Heart left ventricle (tissue), 13 donors: ENCODE measurements at regions not wholly inside any gene's neighbourhood (a gene's known extent, or its start where the extent isn't known, plus 50 kb on each side); places are given as distances from the start of the nearest gene placed in this dataset.

ENCODE experiments used
- POLR2A ChIP-seq, 2 donors: fragments of 450-650 bp; IDR thresholded peaks; one replicate each; pipeline ENCODE4 v1.6.1; 2017; ENCODE audit warnings: antibody characterized with exemption in 2 of 2, mild to moderate bottlenecking in 2 of 2, moderate library complexity in 2 of 2
- TF ChIP-seq, protein P1 (sequence below), 12 donors: fragments of 200-600 bp; sonication (generic) in 4 of 12; IDR thresholded peaks; one replicate each; pipeline versions ENCODE4 v1.5.0 to v1.8.0; 2018 to 2022; ENCODE audit warnings: antibody characterized with exemption in 12 of 12, mild to moderate bottlenecking in 5 of 12
- donor health status: ischemic (EF 13 %, LVEDD 7.1; RV severe dilation, severe dysfunction).
- donor health status: DM: no; HTN: yes; CAD: no.
- donor health status: DM: no; HTN: no; CAD: no.
- donor health status: ischemic (EF 25% LVEDD 6.9; RV normal size, moderate dysfunction).
- donor health status: ischemic (EF 25% LVEDD 5.7; RV mildly dilated, moderate dysfunction).
- donor health status: ischemic (EF 35%, LVEDD 5.7; RV mildly dilated, moderate dysfunction).
- donor health status: nonischemic (EF 11% LVEDD 7.7; RV severe dilation, severe dysfunction).
- donor health status: DM: yes; HTN: yes; CAD: no.
- donor health status: PGD.
- donor health status: ischemic (EF 29% LVEDD 5.4; RV normal size, mild dysfunction).
- donor health status: nonischemic (EF 23%, LVEDD 6.1; RV moderate dilation, normal function).

DNA sequence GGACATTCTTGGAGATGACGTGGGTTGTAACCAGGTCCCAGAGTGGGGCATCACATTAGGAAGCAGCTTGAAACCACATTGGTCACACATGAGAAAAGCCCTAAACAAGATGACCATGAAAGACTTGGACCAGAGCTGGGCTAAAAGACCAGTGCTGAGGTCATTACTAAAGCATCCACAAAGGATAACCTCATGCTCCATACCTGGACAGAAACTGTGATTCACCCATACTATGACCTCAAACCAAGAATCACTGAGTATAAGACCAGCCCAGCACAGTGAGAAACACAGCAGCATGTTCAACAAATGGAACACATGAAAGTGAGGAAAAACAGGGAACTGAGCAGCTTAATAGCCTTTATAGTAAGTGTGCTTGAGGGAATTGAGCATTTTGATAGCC lies 635.5 kb upstream of the NETO1 start:
- TF ChIP-seq, protein P1, sequence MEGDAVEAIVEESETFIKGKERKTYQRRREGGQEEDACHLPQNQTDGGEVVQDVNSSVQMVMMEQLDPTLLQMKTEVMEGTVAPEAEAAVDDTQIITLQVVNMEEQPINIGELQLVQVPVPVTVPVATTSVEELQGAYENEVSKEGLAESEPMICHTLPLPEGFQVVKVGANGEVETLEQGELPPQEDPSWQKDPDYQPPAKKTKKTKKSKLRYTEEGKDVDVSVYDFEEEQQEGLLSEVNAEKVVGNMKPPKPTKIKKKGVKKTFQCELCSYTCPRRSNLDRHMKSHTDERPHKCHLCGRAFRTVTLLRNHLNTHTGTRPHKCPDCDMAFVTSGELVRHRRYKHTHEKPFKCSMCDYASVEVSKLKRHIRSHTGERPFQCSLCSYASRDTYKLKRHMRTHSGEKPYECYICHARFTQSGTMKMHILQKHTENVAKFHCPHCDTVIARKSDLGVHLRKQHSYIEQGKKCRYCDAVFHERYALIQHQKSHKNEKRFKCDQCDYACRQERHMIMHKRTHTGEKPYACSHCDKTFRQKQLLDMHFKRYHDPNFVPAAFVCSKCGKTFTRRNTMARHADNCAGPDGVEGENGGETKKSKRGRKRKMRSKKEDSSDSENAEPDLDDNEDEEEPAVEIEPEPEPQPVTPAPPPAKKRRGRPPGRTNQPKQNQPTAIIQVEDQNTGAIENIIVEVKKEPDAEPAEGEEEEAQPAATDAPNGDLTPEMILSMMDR (IDR thresholded peaks at IDR 0.05): no peak
- no peak for TF ChIP-seq POLR2A (IDR thresholded peaks at IDR 0.05)
